IPS-18c (cell line): ENCODE measurements at regions not wholly inside any gene's neighbourhood (a gene's known extent, or its start where the extent isn't known, plus 50 kb on each side); places are given as distances from the start of the nearest gene placed in this dataset.

Experiments
- H3K4me3 ChIP-seq: 2 replicates; pipeline ENCODE4 v1.7.0; 2013; ENCODE audit warnings: low read depth, mild to moderate bottlenecking, low read length, moderate library complexity; ENCODE audit not compliant: insufficient read depth
- H3K9me3 ChIP-seq: one replicate; pipeline ENCODE4 v1.6.1; 2013; ENCODE audit warnings: mild to moderate bottlenecking, low read length, moderate library complexity; ENCODE audit not compliant: control insufficient read depth, insufficient read depth

- Histone ChIP-seq H3K4me3 (no peak overlapping the region), H3K9me3 (no peaks in the 10 kb centered on the region)
Measured at GRCh38 chr2:147636238-147636882, 208.5 kb upstream of the ACVR2A start.

GRCh38 chr2:147634826-147635225, 210.0 kb upstream of the ACVR2A start:
- no peaks in the 10 kb centered on the region for H3K9me3 ChIP-seq
- H3K4me3 ChIP-seq, result no peak overlapping the region

GRCh38 chr2:147632198-147632597, 212.6 kb upstream of the ACVR2A start:
- no peak overlapping the region for H3K4me3 ChIP-seq
- H3K9me3 ChIP-seq, result no peaks in the 10 kb centered on the region

GRCh38 chr2:147631294-147631693, 213.5 kb upstream of the ACVR2A start:
- no peaks in the 10 kb centered on the region for H3K9me3 ChIP-seq

DNA sequence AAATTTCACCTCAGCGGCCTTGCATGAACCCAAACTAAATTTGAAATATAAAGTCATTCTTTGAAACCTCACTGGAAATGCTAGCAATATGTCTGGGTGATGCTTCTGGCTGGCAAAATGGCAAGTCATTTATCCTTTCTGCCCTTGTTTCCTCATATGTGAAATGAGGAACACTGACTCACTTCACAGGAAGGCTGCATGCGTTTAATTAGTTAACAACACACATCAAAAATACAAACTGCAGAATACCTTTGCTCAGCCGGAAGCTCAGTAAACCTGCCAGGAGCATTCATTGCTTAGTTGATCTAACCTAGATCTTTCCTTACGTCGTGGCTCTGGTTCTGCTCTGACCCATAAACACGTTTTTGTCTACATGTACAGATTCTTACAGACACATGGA, 214.2 kb upstream of the ACVR2A start:
- no peaks in the 10 kb centered on the region for H3K9me3 ChIP-seq
- no peak overlapping the region for H3K4me3 ChIP-seq

More at GRCh38 chr2:147631294-147631693, 213.5 kb upstream of the ACVR2A start:
- H3K4me3 ChIP-seq, result no peak overlapping the region

GRCh38 chr2:147628971-147629421, 215.8 kb upstream of the ACVR2A start:
- H3K9me3 ChIP-seq, result no peaks in the 10 kb centered on the region
- H3K4me3 ChIP-seq, result no peak overlapping the region

- H3K4me3 ChIP-seq, result no peak overlapping the region
- H3K9me3 ChIP-seq, result no peaks in the 10 kb centered on the region
Measured at GRCh38 chr2:147623328-147623727, 221.5 kb upstream of the ACVR2A start.

- no peaks in the 10 kb centered on the region for H3K9me3 ChIP-seq
- no peak overlapping the region for H3K4me3 ChIP-seq
Measured at GRCh38 chr2:147621656-147622197, 223.1 kb upstream of the ACVR2A start.

DNA sequence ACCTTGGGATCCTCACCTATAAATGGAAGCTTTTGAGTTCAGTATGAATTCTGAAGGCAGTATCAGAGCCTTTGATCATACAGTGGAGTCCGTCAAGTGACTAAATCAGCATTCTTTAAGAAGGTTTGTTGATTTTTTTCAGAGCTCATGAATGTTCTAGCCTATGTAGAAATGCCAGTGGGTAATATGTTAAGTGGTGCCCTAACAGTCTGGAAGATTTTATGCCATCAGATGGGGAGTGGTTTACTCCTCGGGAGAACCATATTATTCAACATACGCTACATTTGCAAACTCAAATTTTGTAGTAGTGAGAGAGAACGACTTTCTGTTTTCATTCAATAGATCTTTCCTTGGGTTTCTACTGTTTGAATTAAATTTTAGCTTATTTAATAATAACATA, 225.0 kb upstream of the ACVR2A start:
- Histone ChIP-seq H3K4me3 (no peak overlapping the region), H3K9me3 (no peaks in the 10 kb centered on the region)

GRCh38 chr2:147615726-147616125, 229.1 kb upstream of the ACVR2A start:
- no peaks in the 10 kb centered on the region for H3K9me3 ChIP-seq
- H3K4me3 ChIP-seq, result no peak overlapping the region

DNA sequence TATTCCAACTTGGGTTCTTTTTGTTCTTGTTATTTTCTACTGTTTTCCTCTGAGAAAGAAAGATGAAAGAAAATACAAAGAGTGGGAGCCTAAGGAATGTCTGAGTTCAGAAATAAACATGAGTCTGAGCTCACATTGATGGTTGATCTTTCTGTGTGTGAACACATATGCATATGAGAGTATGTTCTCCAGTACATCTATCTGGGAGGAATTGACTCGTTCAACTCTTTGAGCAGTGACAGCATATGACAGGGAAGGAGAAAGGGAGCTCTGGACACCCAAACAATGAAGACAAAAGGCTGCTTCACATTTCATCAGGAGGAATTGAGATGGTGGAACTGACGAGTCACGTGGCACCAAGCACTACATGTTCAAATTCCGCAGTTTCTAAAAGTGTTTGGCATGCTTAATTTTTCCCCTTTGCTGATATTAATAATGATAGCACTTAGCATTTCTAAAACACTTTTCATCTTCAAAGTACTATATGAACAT, 229.8 kb upstream of the ACVR2A start:
- Histone ChIP-seq H3K9me3 (no peaks in the 10 kb centered on the region), H3K4me3 (no peak overlapping the region)

GRCh38 chr2:147614471-147614870, 230.4 kb upstream of the ACVR2A start:
- H3K9me3 ChIP-seq, result no peaks in the 10 kb centered on the region

GRCh38 chr2:147610496-147611040, 234.3 kb upstream of the ACVR2A start:
- Histone ChIP-seq H3K4me3 (no peak overlapping the region), H3K9me3 (no peaks in the 10 kb centered on the region)

More at GRCh38 chr2:147614471-147614870, 230.4 kb upstream of the ACVR2A start:
- no peak overlapping the region for H3K4me3 ChIP-seq

DNA sequence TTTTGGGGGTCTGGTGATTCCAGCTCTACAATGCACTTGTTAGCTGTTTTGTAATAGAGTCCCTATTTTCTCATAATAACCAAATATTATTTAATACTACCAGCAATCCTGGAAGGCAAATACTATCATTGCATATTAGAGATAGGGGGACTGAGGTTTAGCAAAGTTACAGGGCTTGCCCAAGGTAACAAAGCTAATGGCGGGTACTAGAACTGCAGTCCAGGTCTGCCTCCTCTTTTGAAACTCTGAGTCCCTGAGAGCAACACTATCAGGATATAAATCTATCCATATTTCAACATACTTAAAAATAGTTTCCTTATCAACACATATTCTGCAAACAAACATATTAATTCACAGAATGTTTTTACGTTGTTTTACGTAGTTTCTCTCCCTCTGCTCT, 235.5 kb upstream of the ACVR2A start:
- Histone ChIP-seq H3K9me3 (no peaks in the 10 kb centered on the region), H3K4me3 (no peak overlapping the region)

- no peaks in the 10 kb centered on the region for H3K9me3 ChIP-seq
Measured at GRCh38 chr2:147607379-147607778, 237.4 kb upstream of the ACVR2A start.

DNA sequence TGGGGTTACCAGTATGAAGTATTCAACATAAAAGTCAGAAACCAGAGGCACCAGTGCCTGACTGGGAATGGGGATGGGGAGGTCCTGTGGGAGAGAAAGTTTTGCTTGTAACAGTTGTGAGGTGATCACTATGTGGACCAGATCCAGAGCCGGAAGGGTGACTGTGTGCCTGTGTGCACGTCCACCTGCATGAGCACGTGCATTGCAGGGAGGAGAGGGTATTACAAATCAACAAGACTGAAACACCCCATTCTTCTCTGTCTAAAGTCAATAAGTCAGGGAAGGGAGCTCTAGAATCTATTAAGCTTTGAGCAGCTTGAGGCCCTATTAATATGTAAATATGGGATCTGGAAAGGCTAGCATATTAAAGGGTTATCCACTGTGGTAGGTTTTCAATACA, 241.0 kb upstream of the ACVR2A start:
- no peak overlapping the region for H3K4me3 ChIP-seq
- no peaks in the 10 kb centered on the region for H3K9me3 ChIP-seq

More at GRCh38 chr2:147607379-147607778, 237.4 kb upstream of the ACVR2A start:
- H3K4me3 ChIP-seq, result no peak overlapping the region

DNA sequence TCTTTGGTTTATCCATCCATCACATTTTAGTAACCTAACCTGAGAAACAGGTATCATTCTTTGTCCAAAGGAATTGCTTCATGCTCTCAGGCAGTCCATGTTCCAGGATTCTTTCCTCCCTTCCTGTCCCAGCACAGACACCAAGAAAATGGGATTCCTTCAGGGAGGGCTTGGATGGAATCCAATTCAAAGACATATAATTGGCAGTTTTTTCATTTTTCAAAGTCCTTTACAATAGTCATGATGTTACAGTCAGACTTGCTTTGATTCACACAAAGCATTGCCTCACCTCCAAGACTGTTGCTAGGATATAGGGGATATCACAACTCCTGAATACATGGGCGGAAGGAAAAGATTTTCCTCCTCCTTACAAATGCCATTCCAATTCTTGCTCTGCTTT, 241.4 kb upstream of the ACVR2A start:
- H3K4me3 ChIP-seq, result no peak overlapping the region
- no peaks in the 10 kb centered on the region for H3K9me3 ChIP-seq

GRCh38 chr2:147600646-147601045, 244.2 kb upstream of the ACVR2A start:
- H3K4me3 ChIP-seq, result no peak overlapping the region
- H3K9me3 ChIP-seq, result no peaks in the 10 kb centered on the region
